GM23338 (cell line): ENCODE measurements at regions not wholly inside any gene's neighbourhood (a gene's known extent, or its start where the extent isn't known, plus 50 kb on each side); places are given as distances from the start of the nearest gene placed in this dataset.

ENCODE experiments used
- ATAC-seq: fragments of 200-7000 bp; cut with Tn5 transposase; 3 replicates; pipeline ENCODE4 v1.9.1; 2020
- DNase-seq: peaks from one replicate; pipeline ENCODE4 v3.0.0-alpha.2; 2015; ENCODE audit warnings: low spot score
- H2AFZ ChIP-seq: fragments of 200-600 bp; sonication (generic); 2 replicates; pipeline ENCODE4 v1.8.0; 2016; ENCODE audit warnings: antibody characterized with exemption, mild to moderate bottlenecking, moderate library complexity
- H3F3A ChIP-seq: fragments of 200-600 bp; sonication (generic); replicated peaks from 2 replicates; pipeline ENCODE4 v1.8.0; 2017; ENCODE audit warnings: antibody characterized with exemption, mixed run types, low read depth
- H3K27ac ChIP-seq: fragments of 200-600 bp; sonication (generic); 2 replicates; pipeline ENCODE4 v1.6.1; 2016; ENCODE audit warnings: low read depth
- H3K27me3 ChIP-seq: fragments of 200-600 bp; sonication (generic); 2 replicates; pipeline ENCODE4 v1.8.0; 2016; ENCODE audit warnings: mild to moderate bottlenecking, mixed run types, moderate library complexity; ENCODE audit not compliant: insufficient read depth
- H3K36me3 ChIP-seq: fragments of 200-600 bp; sonication (generic); 2 replicates; pipeline ENCODE4 v1.8.0; 2016; ENCODE audit warnings: mild to moderate bottlenecking; ENCODE audit not compliant: insufficient read depth
- H3K4me1 ChIP-seq: fragments of 200-600 bp; sonication (generic); 2 replicates; pipeline ENCODE4 v1.8.0; 2016; ENCODE audit warnings: mild to moderate bottlenecking, moderate library complexity; ENCODE audit not compliant: insufficient read depth
- H3K4me2 ChIP-seq: fragments of 200-600 bp; sonication (generic); 2 replicates; pipeline ENCODE4 v1.7.1; 2017; ENCODE audit warnings: mixed run types
- H3K4me3 ChIP-seq: fragments of 200-600 bp; sonication (generic); 2 replicates; pipeline ENCODE4 v1.6.1; 2016; ENCODE audit warnings: mixed run types
- H3K79me2 ChIP-seq: fragments of 200-600 bp; sonication (generic); replicated peaks from 2 replicates; pipeline ENCODE4 v1.8.0; 2017; ENCODE audit warnings: mild to moderate bottlenecking; ENCODE audit not compliant: insufficient read depth
- H3K9me2 ChIP-seq: fragments of 200-600 bp; sonication (generic); 2 replicates; pipeline ENCODE4 v1.8.0; 2017; ENCODE audit not compliant: insufficient read depth
- H4K20me1 ChIP-seq: fragments of 200-600 bp; sonication (generic); replicated peaks from 2 replicates; pipeline ENCODE4 v1.8.0; 2017; ENCODE audit warnings: mild to moderate bottlenecking; ENCODE audit not compliant: insufficient read depth
- H3K27ac Mint-ChIP-seq: 2 replicates; pipeline ENCODE4 v1.8.0; 2020; ENCODE audit warnings: inconsistent platforms, mild to moderate bottlenecking, moderate library complexity, mixed read lengths
- H3K27me3 Mint-ChIP-seq: 3 replicates; pipeline ENCODE4 v1.8.0; 2022; ENCODE audit warnings: low read depth, mild to moderate bottlenecking, moderate library complexity, mixed read lengths, inconsistent platforms; ENCODE audit not compliant: insufficient read depth, poor library complexity
- H3K36me3 Mint-ChIP-seq: 3 replicates; pipeline ENCODE4 v1.8.0; 2021; ENCODE audit warnings: low read depth, mild to moderate bottlenecking, inconsistent platforms, moderate library complexity, mixed read lengths
- H3K4me1 Mint-ChIP-seq: 3 replicates; pipeline ENCODE4 v1.8.0; 2020; ENCODE audit warnings: mild to moderate bottlenecking, inconsistent platforms, mixed read lengths
- H3K4me3 Mint-ChIP-seq: 3 replicates; pipeline ENCODE4 v1.8.0; 2021; ENCODE audit warnings: moderate library complexity, mild to moderate bottlenecking, inconsistent platforms, mixed read lengths
- H3K9me3 Mint-ChIP-seq: 3 replicates; pipeline ENCODE4 v1.8.0; 2020; ENCODE audit warnings: moderate library complexity, mild to moderate bottlenecking, inconsistent platforms, mixed read lengths
- EZH2phosphoT487 ChIP-seq: fragments of 200-600 bp; sonication (generic); IDR thresholded peaks from one replicate; pipeline ENCODE4 v1.8.1; 2018; ENCODE audit warnings: antibody characterized with exemption; ENCODE audit not compliant: unreplicated experiment
- JUNB ChIP-seq: IDR thresholded peaks from one replicate; pipeline ENCODE4 v1.6.1; 2016; ENCODE audit warnings: antibody characterized with exemption; ENCODE audit not compliant: unreplicated experiment
- NANOG ChIP-seq: IDR thresholded peaks from 2 replicates; pipeline ENCODE4 v1.6.1; 2016; ENCODE audit warnings: antibody characterized with exemption, borderline replicate concordance
- POLR2AphosphoS5 ChIP-seq: IDR thresholded peaks from 2 replicates; pipeline ENCODE4 v1.6.1; 2016; ENCODE audit warnings: antibody characterized with exemption, low read depth
- STAT1 ChIP-seq: IDR thresholded peaks from one replicate; pipeline ENCODE4 v1.6.1; 2016; ENCODE audit warnings: antibody characterized with exemption; ENCODE audit not compliant: unreplicated experiment
- ZNF331 ChIP-seq: fragments of 250-450 bp; sonication (Bioruptor Pico); IDR thresholded peaks from 2 replicates; pipeline ENCODE4 v1.5.0; 2020; ENCODE audit warnings: low read depth, mild to moderate bottlenecking, moderate library complexity
- TF ChIP-seq, protein P1 (sequence below): IDR thresholded peaks from 2 replicates; pipeline ENCODE4 v1.6.1; 2016; ENCODE audit warnings: antibody characterized with exemption
- TF ChIP-seq, protein P2 (sequence below), 2 experiments: fragments of 200-600 bp in 1 of 2; sonication (generic) in 1 of 2; conservative IDR thresholded peaks; 2 replicates each; pipeline versions ENCODE4 v1.5.1 to v1.6.1; 2016 to 2017; ENCODE audit warnings: antibody characterized with exemption in 2 of 2, low read depth in 2 of 2, mild to moderate bottlenecking in 2 of 2, moderate library complexity in 1 of 2

DNA sequence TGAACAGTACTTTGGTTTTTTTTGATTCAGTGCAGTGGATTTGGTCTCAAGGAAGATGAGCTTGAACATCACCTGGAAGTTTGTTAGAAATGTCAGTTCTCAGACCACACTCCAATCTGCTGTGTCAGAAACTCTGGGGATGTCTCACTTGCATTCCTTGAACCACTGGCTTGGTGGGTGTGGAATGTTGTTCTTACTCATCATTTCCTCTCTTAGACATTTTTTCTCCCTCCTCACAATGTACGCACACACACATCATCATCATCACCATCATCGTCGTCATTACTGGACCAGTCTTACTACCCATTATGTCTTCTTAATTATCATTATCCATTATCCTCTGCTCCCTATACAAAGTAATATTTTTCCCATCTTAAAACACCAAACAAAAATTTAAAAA is 91.9 kb upstream of the KCNK2 start (continued):
- TF ChIP-seq EZH2phosphoT487 (no peak), ZNF331 (CRISPR knock-in tag) (no peak), STAT1 (no peak), JUNB (no peak)

DNA sequence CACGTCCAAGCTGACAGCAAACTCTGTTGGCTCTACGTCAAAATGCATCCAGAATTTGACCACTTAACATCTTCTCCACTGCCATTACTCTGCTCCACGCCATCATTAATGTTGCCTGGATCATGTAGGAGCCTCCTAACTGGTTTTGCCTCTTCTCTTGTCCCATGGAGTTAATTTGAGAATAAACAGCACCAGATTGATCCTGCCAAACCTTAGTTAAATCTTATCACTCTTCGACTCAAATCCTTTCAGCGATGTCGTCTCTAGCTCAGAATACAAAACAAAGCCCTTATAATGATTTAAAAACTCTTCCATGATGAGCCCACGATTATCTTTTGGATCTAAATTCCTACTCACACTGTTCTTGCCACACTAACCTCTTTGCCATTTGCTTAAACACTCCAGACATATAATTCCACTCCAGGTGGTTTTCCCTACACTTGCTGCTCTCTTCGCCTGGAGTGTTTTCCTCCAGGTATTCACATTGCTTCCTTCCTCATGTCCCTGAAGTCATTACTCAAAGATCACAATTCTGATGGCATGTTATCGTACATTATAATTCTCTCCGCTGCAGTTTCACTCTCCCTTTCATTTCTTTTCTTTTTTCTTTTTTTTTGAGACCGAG is 90.7 kb upstream of the KCNK2 start:
- H3K4me3 ChIP-seq: no peak overlapping the region
- TF ChIP-seq, protein P1, sequence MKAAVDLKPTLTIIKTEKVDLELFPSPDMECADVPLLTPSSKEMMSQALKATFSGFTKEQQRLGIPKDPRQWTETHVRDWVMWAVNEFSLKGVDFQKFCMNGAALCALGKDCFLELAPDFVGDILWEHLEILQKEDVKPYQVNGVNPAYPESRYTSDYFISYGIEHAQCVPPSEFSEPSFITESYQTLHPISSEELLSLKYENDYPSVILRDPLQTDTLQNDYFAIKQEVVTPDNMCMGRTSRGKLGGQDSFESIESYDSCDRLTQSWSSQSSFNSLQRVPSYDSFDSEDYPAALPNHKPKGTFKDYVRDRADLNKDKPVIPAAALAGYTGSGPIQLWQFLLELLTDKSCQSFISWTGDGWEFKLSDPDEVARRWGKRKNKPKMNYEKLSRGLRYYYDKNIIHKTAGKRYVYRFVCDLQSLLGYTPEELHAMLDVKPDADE: no peak
- TF ChIP-seq, protein P2, sequence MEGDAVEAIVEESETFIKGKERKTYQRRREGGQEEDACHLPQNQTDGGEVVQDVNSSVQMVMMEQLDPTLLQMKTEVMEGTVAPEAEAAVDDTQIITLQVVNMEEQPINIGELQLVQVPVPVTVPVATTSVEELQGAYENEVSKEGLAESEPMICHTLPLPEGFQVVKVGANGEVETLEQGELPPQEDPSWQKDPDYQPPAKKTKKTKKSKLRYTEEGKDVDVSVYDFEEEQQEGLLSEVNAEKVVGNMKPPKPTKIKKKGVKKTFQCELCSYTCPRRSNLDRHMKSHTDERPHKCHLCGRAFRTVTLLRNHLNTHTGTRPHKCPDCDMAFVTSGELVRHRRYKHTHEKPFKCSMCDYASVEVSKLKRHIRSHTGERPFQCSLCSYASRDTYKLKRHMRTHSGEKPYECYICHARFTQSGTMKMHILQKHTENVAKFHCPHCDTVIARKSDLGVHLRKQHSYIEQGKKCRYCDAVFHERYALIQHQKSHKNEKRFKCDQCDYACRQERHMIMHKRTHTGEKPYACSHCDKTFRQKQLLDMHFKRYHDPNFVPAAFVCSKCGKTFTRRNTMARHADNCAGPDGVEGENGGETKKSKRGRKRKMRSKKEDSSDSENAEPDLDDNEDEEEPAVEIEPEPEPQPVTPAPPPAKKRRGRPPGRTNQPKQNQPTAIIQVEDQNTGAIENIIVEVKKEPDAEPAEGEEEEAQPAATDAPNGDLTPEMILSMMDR (conservative IDR thresholded peaks at IDR 0.05; ENCODE audit: low read depth in 2 of 2): no peak
- H3K4me1 Mint-ChIP-seq: peaks cover 9% of the 10 kb centered on the region; the same call in 2 of the 3 replicates
- no peaks in the 10 kb centered on the region for H3K79me2 ChIP-seq
- no peaks in the 10 kb centered on the region for H3K9me3 Mint-ChIP-seq
- H3K4me2 ChIP-seq: no peak overlapping the region
- H3K27ac ChIP-seq: no peak overlapping the region
- no peaks in the 10 kb centered on the region for H4K20me1 ChIP-seq
- H3K36me3 ChIP-seq: no peaks in the 10 kb centered on the region
- no peaks in the 10 kb centered on the region for H3K27me3 ChIP-seq
- H3K4me1 ChIP-seq: peaks cover 7% of the 10 kb centered on the region
- no peak overlapping the region for H2AFZ ChIP-seq
- no peak for ATAC-seq
- no peaks in the 10 kb centered on the region for H3K9me2 ChIP-seq
- H3K27me3 Mint-ChIP-seq: peaks cover 1% of the 10 kb centered on the region
- H3K27ac Mint-ChIP-seq: no peak overlapping the region; the same call in 1 of the 2 replicates
- no peaks in the 10 kb centered on the region for H3K36me3 Mint-ChIP-seq
- DNase-seq: no peak
- no peak overlapping the region for H3K4me3 Mint-ChIP-seq
- no peaks in the 10 kb centered on the region for H3F3A ChIP-seq

DNA sequence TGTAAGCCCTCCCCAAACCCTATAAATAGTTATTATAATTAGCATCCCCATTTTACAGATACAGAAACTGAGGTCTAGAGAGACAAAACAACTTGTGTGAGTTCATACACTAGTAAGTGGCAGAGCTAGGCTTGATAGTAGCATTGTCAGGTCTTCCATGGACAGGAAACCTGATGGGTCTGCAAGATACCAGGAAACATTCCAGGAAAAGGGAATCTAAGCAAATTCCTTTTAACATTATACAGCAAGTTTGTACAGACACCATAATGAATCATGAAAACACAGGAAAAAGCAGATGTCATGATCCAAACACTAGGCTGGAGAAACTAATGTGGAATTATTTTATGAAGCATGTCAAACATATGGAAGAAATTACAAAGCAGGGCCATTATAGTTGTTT is 89.1 kb upstream of the KCNK2 start:
- Mint-ChIP-seq H3K27me3 (peaks cover 1% of the 10 kb centered on the region), H3K27ac (no peak overlapping the region), H3K9me3 (no peaks in the 10 kb centered on the region), H3K36me3 (no peaks in the 10 kb centered on the region), H3K4me1 (peaks cover 9% of the 10 kb centered on the region; the same call in 2 of the 3 replicates), H3K4me3 (no peak overlapping the region)
- DNase-seq: no peak
- Histone ChIP-seq H3F3A (no peaks in the 10 kb centered on the region), H3K27ac (no peak overlapping the region), H3K27me3 (no peaks in the 10 kb centered on the region), H2AFZ (no peak overlapping the region), H3K36me3 (no peaks in the 10 kb centered on the region), H3K9me2 (0 out of 2 replicates have a peak, but pooled peaks cover 3% of the 10 kb centered on the region), H3K79me2 (no peaks in the 10 kb centered on the region), H3K4me2 (no peak overlapping the region), H3K4me1 (peaks cover 7% of the 10 kb centered on the region), H3K4me3 (no peak overlapping the region), H4K20me1 (no peaks in the 10 kb centered on the region)
- no peak for ATAC-seq
- TF ChIP-seq EZH2phosphoT487 (no peak), POLR2AphosphoS5 (no peak), NANOG (no peak)
- TF ChIP-seq, protein P1: no peak
- TF ChIP-seq, protein P2 (conservative IDR thresholded peaks at IDR 0.05; ENCODE audit: low read depth in 2 of 2): no peak
